CD14-positive monocyte (primary cell): ENCODE measurements at regions not wholly inside any gene's neighbourhood (a gene's known extent, or its start where the extent isn't known, plus 50 kb on each side); places are given as distances from the start of the nearest gene placed in this dataset.

ENCODE experiments used
- DNase-seq, 3 donors: peaks; one replicate each; pipeline ENCODE4 v3.0.0-alpha.2; 2011 to 2022
- H2AFZ ChIP-seq: 2 replicates; pipeline ENCODE4 v1.6.0; 2012; ENCODE audit warnings: mild to moderate bottlenecking, low read depth, low read length, inconsistent platforms; ENCODE audit not compliant: insufficient read depth, poor library complexity, severe bottlenecking
- H3K27ac ChIP-seq, 2 donors: 1 replicate in 1 of 2; 2 replicates in 1 of 2; pipeline ENCODE4 v1.5.1; 2012 to 2013; ENCODE audit warnings: low read length in 2 of 2, control low read depth in 1 of 2, inconsistent platforms in 1 of 2, low read depth in 1 of 2, mild to moderate bottlenecking in 1 of 2
- H3K27me3 ChIP-seq, 2 donors: one replicate each; pipeline versions ENCODE4 v1.6.0 to v1.6.1; 2011 to 2013; ENCODE audit warnings: low read length in 2 of 2; ENCODE audit not compliant: control insufficient read depth in 2 of 2, insufficient read depth in 2 of 2
- H3K36me3 ChIP-seq, 2 donors: replicated peaks in 1 of 2; 1 replicate in 1 of 2; 2 replicates in 1 of 2; pipeline versions ENCODE4 v1.5.1 to v1.6.1; 2012 to 2013; ENCODE audit warnings: low read length in 2 of 2, control low read depth in 1 of 2, inconsistent platforms in 1 of 2, mild to moderate bottlenecking in 1 of 2; ENCODE audit not compliant: insufficient read depth in 2 of 2, control insufficient read depth in 1 of 2
- H3K4me1 ChIP-seq, 2 donors: 1 replicate in 1 of 2; 2 replicates in 1 of 2; pipeline versions ENCODE4 v1.5.1 to v1.6.1; 2012 to 2013; ENCODE audit warnings: low read length in 2 of 2, control low read depth in 1 of 2, inconsistent platforms in 1 of 2, mild to moderate bottlenecking in 1 of 2, moderate library complexity in 1 of 2; ENCODE audit not compliant: insufficient read depth in 2 of 2, control insufficient read depth in 1 of 2
- H3K4me2 ChIP-seq: replicated peaks from 2 replicates; pipeline ENCODE3; 2012; ENCODE audit warnings: low read length, moderate library complexity, mild to moderate bottlenecking; ENCODE audit not compliant: poor library complexity, severe bottlenecking; ENCODE audit errors: extremely low read depth
- H3K4me3 ChIP-seq, 3 experiments: fragments of 200-600 bp in 1 of 3; sonication (generic) in 1 of 3; replicated peaks in 1 of 3; 1 replicate in 2 of 3; 2 replicates in 1 of 3; pipeline ENCODE4 v1.5.1; 2011 to 2013; ENCODE audit warnings: low read length in 3 of 3, mild to moderate bottlenecking in 3 of 3, control low read depth in 2 of 3, low read depth in 2 of 3, inconsistent platforms in 1 of 3, moderate library complexity in 1 of 3
- H3K79me2 ChIP-seq: 2 replicates; pipeline ENCODE4 v1.6.0; 2012; ENCODE audit warnings: mild to moderate bottlenecking, control low read depth, inconsistent platforms, low read length, moderate library complexity; ENCODE audit not compliant: insufficient read depth
- H3K9ac ChIP-seq: 2 replicates; pipeline ENCODE4 v1.6.0; 2017; ENCODE audit warnings: low read length, mild to moderate bottlenecking; ENCODE audit not compliant: insufficient read depth, poor library complexity, severe bottlenecking
- H3K9me3 ChIP-seq, 2 donors: replicated peaks in 1 of 2; 1 replicate in 1 of 2; 2 replicates in 1 of 2; pipeline versions ENCODE4 v1.5.1 to v1.6.1; 2012 to 2013; ENCODE audit warnings: low read length in 2 of 2, control low read depth in 1 of 2; ENCODE audit not compliant: control insufficient read depth in 1 of 2, insufficient read depth in 1 of 2
- H4K20me1 ChIP-seq: 2 replicates; pipeline ENCODE4 v1.6.0; 2012; ENCODE audit warnings: mild to moderate bottlenecking, low read length, control low read depth, moderate library complexity; ENCODE audit not compliant: insufficient read depth
- H3K27ac Mint-ChIP-seq, 7 donors: one replicate each; pipeline ENCODE4 v1.8.0; 2020; ENCODE audit warnings: mild to moderate bottlenecking in 7 of 7, mixed read lengths in 7 of 7, moderate library complexity in 6 of 7, inconsistent platforms in 2 of 7
- H3K27me3 Mint-ChIP-seq, 3 donors: one replicate each; pipeline ENCODE4 v1.8.0; 2021 to 2022; ENCODE audit warnings: low read depth in 3 of 3, mild to moderate bottlenecking in 3 of 3, mixed read lengths in 3 of 3, moderate library complexity in 3 of 3, inconsistent platforms in 1 of 3
- H3K36me3 Mint-ChIP-seq, 2 donors: one replicate each; pipeline ENCODE4 v1.8.0; 2020; ENCODE audit warnings: mixed read lengths in 2 of 2, inconsistent platforms in 1 of 2, mild to moderate bottlenecking in 1 of 2
- H3K4me1 Mint-ChIP-seq: one replicate; pipeline ENCODE4 v1.8.0; 2020; ENCODE audit warnings: mild to moderate bottlenecking, mixed read lengths
- H3K4me3 Mint-ChIP-seq, 2 donors: one replicate each; pipeline ENCODE4 v1.8.0; 2020; ENCODE audit warnings: mild to moderate bottlenecking in 2 of 2, mixed read lengths in 2 of 2, moderate library complexity in 1 of 2
- H3K9me3 Mint-ChIP-seq, 7 donors: one replicate each; pipeline ENCODE4 v1.8.0; 2020 to 2022; ENCODE audit warnings: mixed read lengths in 7 of 7, mild to moderate bottlenecking in 6 of 7, moderate library complexity in 6 of 7, inconsistent platforms in 2 of 7
- WGBS: methylation state at CpG from one replicate; pipeline ENCODE4 v1.1.5; 2013; ENCODE audit warnings: missing lambda C conversion rate; ENCODE audit not compliant: insufficient coverage; 5-methylcytosine and 5-hydroxymethylcytosine counted together
- intact Hi-C, 2 donors: fragments of 100-400 bp; cut with micrococcal nuclease; formaldehyde crosslinking; loops; one replicate each; pipeline versions ENCODE4 v1.15.0 to v1.15.1; 2023
- TF ChIP-seq, protein P1 (sequence below): fragments of 200-600 bp; IDR thresholded peaks from one replicate; pipeline ENCODE4 v1.8.0; 2022; ENCODE audit warnings: antibody characterized with exemption, mild to moderate bottlenecking

DNA sequence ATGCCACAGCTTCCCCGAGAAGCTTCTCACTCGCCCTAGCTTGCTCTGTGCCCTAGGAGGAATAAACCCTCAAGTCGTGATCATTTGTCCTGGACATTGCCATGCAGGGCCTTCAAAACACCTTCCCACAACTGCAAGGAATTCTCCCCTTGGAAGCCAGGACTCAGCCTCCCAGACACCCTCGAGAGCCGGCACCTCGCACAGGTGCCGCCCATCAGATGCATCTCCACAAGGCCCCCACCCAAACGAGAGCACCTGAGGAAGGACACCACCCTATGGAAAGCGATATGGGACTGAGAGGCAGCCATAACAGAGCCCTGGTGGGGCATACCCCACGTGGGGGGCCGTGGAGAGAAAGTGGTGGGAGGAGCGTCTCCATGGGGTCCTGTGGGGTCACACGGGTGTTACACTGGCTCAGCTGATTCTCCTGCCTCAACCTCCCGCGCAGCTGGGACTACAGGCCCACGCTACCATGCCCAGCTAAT, 77.6 kb upstream of the FOXK1 start:
- H3K4me3 ChIP-seq: no peak overlapping the region
- no peaks in the 10 kb centered on the region for H3K27me3 ChIP-seq
- no peaks in the 10 kb centered on the region for H3K4me1 ChIP-seq
- intact Hi-C loops: no loop called here
- H4K20me1 ChIP-seq: no peaks in the 10 kb centered on the region
- Mint-ChIP-seq H3K4me1 (no peaks in the 10 kb centered on the region), H3K27me3 (peaks cover 3 to 14% (median 13%) of the 10 kb centered on the region in 3 donors), H3K4me3 (no peak overlapping the region), H3K27ac (no peak overlapping the region), H3K9me3 (peaks cover 0 to 3% (median 0%) of the 10 kb centered on the region in 7 donors), H3K36me3 (no peaks in the 10 kb centered on the region)
- no peak overlapping the region for H2AFZ ChIP-seq
- WGBS: 99% methylated on average over 9 of the region's 16 CpGs
- H3K79me2 ChIP-seq: no peaks in the 10 kb centered on the region
- no peaks in the 10 kb centered on the region for H3K9me3 ChIP-seq
- DNase-seq: no peak
- no peak overlapping the region for H3K27ac ChIP-seq
- H3K36me3 ChIP-seq: no peaks in the 10 kb centered on the region
- no peak overlapping the region for H3K9ac ChIP-seq
- TF ChIP-seq, protein P1, sequence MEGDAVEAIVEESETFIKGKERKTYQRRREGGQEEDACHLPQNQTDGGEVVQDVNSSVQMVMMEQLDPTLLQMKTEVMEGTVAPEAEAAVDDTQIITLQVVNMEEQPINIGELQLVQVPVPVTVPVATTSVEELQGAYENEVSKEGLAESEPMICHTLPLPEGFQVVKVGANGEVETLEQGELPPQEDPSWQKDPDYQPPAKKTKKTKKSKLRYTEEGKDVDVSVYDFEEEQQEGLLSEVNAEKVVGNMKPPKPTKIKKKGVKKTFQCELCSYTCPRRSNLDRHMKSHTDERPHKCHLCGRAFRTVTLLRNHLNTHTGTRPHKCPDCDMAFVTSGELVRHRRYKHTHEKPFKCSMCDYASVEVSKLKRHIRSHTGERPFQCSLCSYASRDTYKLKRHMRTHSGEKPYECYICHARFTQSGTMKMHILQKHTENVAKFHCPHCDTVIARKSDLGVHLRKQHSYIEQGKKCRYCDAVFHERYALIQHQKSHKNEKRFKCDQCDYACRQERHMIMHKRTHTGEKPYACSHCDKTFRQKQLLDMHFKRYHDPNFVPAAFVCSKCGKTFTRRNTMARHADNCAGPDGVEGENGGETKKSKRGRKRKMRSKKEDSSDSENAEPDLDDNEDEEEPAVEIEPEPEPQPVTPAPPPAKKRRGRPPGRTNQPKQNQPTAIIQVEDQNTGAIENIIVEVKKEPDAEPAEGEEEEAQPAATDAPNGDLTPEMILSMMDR: no peak
- H3K4me2 ChIP-seq: no peak overlapping the region

DNA sequence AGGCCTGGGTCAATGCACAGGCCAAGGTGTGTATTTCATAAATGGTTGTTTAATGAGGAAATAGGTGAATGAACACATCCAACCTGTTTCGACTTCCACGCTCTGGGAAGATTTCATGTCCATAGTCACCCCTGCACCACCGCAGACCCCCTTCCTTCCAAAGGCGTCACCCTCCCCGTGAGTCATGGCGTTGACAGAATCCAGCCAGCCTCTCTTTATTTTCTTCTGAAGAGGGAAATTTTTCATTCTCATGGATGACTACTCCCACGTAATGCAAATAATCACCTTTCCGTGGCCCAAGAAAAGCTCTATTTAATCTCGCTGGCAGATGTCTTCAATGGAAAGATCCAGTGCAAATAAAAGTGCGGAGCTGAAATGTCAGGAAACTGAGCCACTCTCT, 75.3 kb upstream of the FOXK1 start:
- Histone ChIP-seq H4K20me1 (no peaks in the 10 kb centered on the region), H3K4me2 (no peak overlapping the region), H3K27ac (no peak overlapping the region), H3K4me3 (no peak overlapping the region), H3K9me3 (no peaks in the 10 kb centered on the region), H3K79me2 (no peaks in the 10 kb centered on the region), H3K27me3 (no peaks in the 10 kb centered on the region), H3K36me3 (no peaks in the 10 kb centered on the region), H2AFZ (no peak overlapping the region), H3K9ac (no peak overlapping the region), H3K4me1 (no peaks in the 10 kb centered on the region)
- no peak for DNase-seq
- TF ChIP-seq, protein P1: no peak
- WGBS: 92% methylated on average over 5 of the region's 10 CpGs
- intact Hi-C loops: no loop called here
- no peak overlapping the region for H3K27ac Mint-ChIP-seq
- no peak overlapping the region for H3K4me3 Mint-ChIP-seq
- H3K36me3 Mint-ChIP-seq: no peaks in the 10 kb centered on the region
- peaks cover 0 to 5% (median 4%) of the 10 kb centered on the region in 3 donors for H3K27me3 Mint-ChIP-seq
- peaks cover 0 to 2% (median 0%) of the 10 kb centered on the region in 7 donors for H3K9me3 Mint-ChIP-seq
- H3K4me1 Mint-ChIP-seq: no peaks in the 10 kb centered on the region
